Lower lobe of right lung (tissue), 2 donors: ENCODE measurements at regions not wholly inside any gene's neighbourhood (a gene's known extent, or its start where the extent isn't known, plus 50 kb on each side); places are given as distances from the start of the nearest gene placed in this dataset.

Experiments used
- ATAC-seq, 2 donors: fragments of 200-7000 bp; cut with Tn5 transposase; one replicate each; pipeline ENCODE4 v1.9.1; 2020 to 2022; ENCODE audit warnings: mild to moderate bottlenecking in 2 of 2, moderate library complexity in 2 of 2
- DNase-seq: peaks from one replicate; pipeline ENCODE4 v3.0.0-alpha.2; 2020
- H3K27ac ChIP-seq: fragments of 200-600 bp; one replicate; pipeline ENCODE4 v1.8.0; 2022
- H3K27me3 ChIP-seq: fragments of 200-600 bp; one replicate; pipeline ENCODE4 v1.8.0; 2022; ENCODE audit warnings: low read depth
- H3K36me3 ChIP-seq: fragments of 200-600 bp; one replicate; pipeline ENCODE4 v1.8.0; 2022; ENCODE audit warnings: mild to moderate bottlenecking
- H3K4me1 ChIP-seq: fragments of 200-600 bp; one replicate; pipeline ENCODE4 v1.8.0; 2022
- H3K4me3 ChIP-seq: fragments of 200-600 bp; one replicate; pipeline ENCODE4 v1.8.0; 2022; ENCODE audit warnings: mild to moderate bottlenecking
- H3K9me3 ChIP-seq: fragments of 200-600 bp; one replicate; pipeline ENCODE4 v1.8.0; 2022
- CTCF ChIP-seq: fragments of 200-600 bp; IDR thresholded peaks from one replicate; pipeline ENCODE4 v1.8.0; 2022; ENCODE audit warnings: antibody characterized with exemption, mild to moderate bottlenecking
- intact Hi-C: fragments of 100-400 bp; cut with DNase I; formaldehyde crosslinking; loops from one replicate; pipeline ENCODE4 v1.11.0; 2022
- donor health status: DM: no; HTN: yes; CAD: no; lungs with severe emphysema.

DNA sequence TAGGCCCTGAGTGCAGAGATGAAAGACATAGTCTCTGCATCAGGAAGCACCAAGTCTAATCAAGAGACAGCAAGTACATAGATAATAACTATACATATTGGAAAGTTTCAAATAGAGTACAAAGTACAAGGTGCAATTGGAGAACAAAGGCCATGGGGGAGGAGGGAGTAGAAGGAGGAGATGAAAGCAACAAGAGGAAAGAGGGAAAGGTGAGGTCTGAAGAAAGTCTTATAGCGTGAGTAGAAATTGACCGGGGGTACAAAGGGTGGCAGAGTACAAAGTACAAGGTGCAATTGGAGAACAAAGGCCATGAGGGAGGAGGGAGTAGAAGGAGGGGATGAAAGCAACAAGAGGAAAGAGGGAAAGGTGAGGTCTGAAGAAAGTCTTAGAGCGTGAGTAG, 244.2 kb upstream of the JUN start:
- H3K4me3 ChIP-seq = no peak overlapping the region
- TF ChIP-seq CTCF = no peak
- no peaks in the 10 kb centered on the region for H3K36me3 ChIP-seq
- ATAC-seq = no peak
- intact Hi-C loops = no loop called here
- H3K4me1 ChIP-seq = peaks cover 15% of the 10 kb centered on the region
- H3K9me3 ChIP-seq = no peaks in the 10 kb centered on the region
- H3K27ac ChIP-seq = no peak overlapping the region
- no peak for DNase-seq
- no peaks in the 10 kb centered on the region for H3K27me3 ChIP-seq

DNA sequence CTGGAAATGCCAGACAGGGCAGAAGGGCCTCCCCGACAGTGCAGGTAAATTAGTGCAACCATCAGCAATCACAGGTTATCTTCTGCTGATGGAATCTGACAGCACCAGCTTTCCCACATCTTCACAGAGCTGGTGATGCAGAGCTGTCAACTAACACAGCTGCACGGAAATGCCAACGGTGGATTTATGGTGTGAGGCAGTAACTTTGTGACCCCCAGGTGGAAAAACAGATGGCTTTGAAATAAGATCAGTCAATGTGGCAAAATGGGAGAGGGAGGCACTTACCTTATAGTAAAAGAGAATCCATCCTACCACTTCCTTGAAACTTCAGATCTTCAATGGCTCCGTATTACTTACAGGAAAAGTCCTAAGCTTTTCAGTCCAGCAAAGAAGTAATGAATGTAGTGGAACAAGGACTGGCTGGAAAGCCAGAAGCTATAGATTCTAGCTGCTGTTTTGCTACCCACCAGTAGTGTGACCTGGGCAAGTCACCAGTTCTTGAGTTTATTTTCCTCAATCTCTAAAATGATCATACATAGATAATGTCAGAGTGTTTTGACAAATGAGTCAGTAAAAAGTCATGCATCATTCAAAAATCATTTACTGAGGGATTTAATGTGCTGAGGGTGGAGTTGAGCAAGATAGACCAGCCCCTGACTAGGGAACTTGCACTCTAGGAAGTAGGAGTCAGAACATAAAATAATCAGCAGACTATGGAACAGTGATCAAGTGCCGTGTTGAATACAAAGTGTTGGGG, 245.7 kb upstream of the JUN start:
- no peaks in the 10 kb centered on the region for H3K27me3 ChIP-seq
- no peak overlapping the region for H3K27ac ChIP-seq
- no peaks in the 10 kb centered on the region for H3K9me3 ChIP-seq
- H3K4me1 ChIP-seq = peaks cover 15% of the 10 kb centered on the region
- no peak for TF ChIP-seq CTCF
- intact Hi-C loops = no loop called here
- DNase-seq = no peak
- no peaks in the 10 kb centered on the region for H3K36me3 ChIP-seq
- no peak for ATAC-seq
- H3K4me3 ChIP-seq = no peak overlapping the region

DNA sequence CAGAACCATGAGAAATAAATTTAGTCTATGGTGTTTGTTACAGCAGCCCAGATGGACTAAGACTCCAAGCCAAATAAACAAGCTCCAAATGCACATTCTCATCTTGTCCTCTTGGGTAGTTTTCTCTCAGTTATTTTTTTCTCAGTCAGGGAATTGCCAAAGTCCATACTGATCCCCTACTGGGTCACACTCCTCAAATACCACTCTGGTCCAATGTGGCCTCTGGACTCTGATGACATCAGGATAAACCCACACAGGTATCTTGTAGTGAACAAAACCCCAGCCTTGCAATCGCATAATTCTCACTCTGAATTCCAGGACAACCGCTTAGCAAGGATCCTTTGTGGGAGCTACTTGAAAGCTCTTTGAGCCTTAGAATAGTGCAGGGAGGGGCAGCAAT, 248.4 kb upstream of the JUN start:
- DNase-seq = no peak
- Histone ChIP-seq H3K27ac (no peak overlapping the region), H3K27me3 (no peaks in the 10 kb centered on the region), H3K9me3 (no peaks in the 10 kb centered on the region), H3K4me3 (no peak overlapping the region), H3K36me3 (no peaks in the 10 kb centered on the region), H3K4me1 (peaks cover 2% of the 10 kb centered on the region)
- intact Hi-C loops = no loop called here
- no peak for TF ChIP-seq CTCF
- no peak for ATAC-seq

DNA sequence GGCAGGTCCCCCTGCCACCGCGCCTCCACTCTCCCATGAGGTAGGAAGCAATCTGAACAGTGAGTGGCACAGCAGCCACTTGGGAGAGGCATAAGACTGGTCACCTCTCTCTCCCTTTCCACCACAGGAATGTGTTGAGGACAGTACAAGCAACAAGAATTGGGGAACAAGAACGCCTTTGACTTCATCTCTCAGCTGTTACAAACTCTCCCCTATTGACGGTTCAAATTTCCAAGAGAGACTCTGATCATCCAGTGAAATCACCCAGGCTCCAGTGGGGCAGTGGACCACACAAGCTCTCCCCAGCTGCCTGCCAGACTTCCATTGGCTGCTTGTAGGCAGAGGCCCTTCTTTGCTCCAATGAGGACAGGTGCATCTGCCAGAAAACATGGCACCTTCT, 249.9 kb upstream of the JUN start:
- Histone ChIP-seq H3K9me3 (no peaks in the 10 kb centered on the region), H3K27me3 (no peaks in the 10 kb centered on the region), H3K4me3 (no peak overlapping the region), H3K27ac (no peak overlapping the region), H3K36me3 (no peaks in the 10 kb centered on the region), H3K4me1 (no peaks in the 10 kb centered on the region)
- intact Hi-C loops = no loop called here
- TF ChIP-seq CTCF = no peak
- DNase-seq = no peak
- ATAC-seq = no peak

DNA sequence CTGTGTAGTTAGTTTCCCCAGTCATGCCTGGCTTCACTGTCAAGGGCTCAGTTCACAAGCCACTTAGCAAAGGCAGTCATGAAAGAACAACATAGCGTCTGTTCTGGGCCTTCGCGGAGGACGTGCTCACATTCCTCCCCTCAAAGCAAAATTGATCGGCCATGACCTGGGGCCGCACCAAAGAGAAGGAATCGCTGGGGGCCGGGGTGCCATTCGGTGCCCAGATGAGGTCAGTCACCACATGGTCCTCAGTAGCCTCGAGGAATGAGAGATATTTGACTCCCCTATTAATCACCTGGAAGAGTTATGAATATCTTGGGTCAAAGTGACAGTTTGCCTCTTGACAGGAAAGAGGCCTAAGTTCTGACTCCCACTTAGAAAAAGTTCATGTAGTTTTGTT, 251.1 kb upstream of the JUN start:
- ATAC-seq = no peak
- no peak overlapping the region for H3K27ac ChIP-seq

More for the DNA sequence above, 251.1 kb upstream of the JUN start:
- no peaks in the 10 kb centered on the region for H3K27me3 ChIP-seq
- intact Hi-C loops = no loop called here
- no peaks in the 10 kb centered on the region for H3K4me1 ChIP-seq
- no peak for DNase-seq
- no peak for TF ChIP-seq CTCF
- H3K9me3 ChIP-seq = no peaks in the 10 kb centered on the region
- no peaks in the 10 kb centered on the region for H3K36me3 ChIP-seq
- H3K4me3 ChIP-seq = no peak overlapping the region
